HG02884 (cell line): ENCODE measurements at regions not wholly inside any gene's neighbourhood (a gene's known extent, or its start where the extent isn't known, plus 50 kb on each side); places are given as distances from the start of the nearest gene placed in this dataset.
A peak's percentile ranks its signal among the peaks of the same experiment; 100 is the strongest.

Experiments used
- ATAC-seq: cut with Tn5 transposase; IDR thresholded peaks from one replicate; pipeline ENCODE4 v1.9.1; 2021; ENCODE audit warnings: mild to moderate bottlenecking, moderate library complexity; ENCODE audit not compliant: unreplicated experiment

DNA sequence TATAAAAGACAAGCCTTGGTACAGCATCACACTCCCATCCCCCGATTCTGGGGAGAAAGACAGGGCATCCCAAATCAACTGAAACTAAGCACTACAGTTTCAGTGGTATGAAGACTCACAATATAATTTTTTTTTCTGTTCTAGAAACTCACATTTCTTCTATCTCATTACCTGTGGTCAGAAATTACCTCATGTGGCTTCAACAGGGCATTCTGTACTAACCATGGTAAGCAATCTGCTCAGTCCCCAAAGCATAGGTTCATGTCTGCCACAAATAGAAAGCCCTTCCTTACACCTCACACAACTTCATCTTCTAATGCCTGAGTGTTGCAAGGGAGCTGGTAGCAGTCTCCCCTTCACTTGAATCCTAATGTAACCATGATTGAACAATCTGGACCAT, 147.4 kb upstream of the POU2AF2 start:
- ATAC-seq, result no peak

DNA sequence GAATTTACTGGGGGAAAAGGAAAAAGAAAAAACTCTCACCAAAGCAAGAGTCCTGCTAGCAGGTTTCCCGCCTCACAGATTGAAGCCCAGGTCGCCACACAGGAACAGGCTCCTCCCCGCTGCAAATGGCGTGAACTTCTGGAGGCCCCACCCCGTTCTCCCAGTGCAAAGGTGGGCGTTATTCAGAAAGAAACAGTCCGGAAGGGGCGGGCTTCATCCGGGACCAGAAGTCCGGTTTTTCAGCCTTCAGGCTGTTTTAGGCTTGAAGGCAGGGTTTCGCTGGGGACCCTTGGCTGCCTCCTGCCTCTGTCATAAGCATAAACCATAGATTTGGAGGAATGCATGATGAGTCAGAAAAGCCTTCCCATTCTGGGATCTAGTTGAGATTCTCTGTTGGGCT, 148.3 kb upstream of the POU2AF2 start:
- ATAC-seq, result no peak

DNA sequence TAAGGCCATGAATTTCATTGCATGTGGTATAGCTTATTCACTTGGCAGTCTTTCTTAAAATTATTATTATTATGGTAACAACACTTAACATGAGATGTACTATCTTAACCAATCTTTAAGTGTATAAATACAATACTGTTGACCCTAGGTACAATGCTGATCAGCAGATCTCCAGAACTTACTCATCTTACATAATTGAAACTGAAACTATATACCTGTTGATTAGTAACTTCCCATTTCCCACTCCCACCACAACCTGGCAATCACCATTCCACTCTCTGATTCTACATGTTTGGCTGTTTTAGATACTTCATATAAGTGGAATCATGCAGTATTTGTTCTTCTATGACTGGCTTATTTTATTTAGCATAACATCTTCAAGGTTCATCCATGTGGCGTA, 150.2 kb upstream of the POU2AF2 start:
- no peak for ATAC-seq

DNA sequence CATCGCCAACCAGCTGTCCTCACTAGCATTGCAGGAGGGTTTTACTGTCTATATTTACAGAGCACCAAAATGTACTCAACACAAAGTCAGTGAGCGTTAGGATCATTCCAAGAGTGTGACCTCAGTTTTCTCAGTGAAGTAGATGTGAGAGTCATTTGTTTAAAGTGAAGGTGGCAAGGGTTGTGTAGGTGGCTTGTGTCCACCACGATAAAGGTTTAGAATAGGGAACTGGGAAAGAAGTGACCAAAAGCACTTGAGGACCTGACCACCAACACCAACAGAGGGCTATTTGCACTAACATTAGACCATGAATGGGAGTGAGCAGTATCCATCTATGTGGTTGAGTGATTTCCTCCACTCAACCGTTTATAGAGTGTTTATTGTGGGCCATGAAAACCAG, 152.5 kb upstream of the POU2AF2 start:
- peak; percentile 51 for ATAC-seq

DNA sequence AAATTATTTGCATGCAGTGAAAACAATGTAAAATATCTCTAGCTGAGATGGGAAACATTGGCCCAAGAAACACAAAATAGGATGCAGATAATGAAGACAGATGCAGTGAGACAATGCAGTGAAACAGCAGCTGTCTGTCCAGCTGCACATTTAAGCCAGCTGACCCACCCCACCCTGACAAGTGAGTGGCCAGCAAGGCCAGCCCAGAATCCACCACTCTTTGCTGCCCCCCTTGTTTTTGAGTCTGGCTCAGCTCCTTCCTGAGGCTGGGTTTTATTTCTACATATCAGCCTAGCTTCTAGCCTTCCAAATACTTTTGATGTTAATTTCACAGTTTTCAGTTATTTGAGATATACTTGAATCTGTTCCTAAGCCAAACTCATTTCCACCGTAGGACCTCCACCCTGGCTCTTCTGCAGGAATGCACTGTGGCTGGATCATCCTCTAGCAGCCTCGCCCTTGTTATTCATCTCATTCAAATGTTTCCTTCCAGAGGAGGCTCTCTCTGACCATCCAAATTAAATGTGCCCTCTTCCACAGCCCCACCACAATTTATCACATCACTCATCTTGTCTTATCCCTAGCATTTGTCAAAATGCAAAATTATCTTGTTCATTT, 154.1 kb upstream of the POU2AF2 start:
- ATAC-seq, result no peak

DNA sequence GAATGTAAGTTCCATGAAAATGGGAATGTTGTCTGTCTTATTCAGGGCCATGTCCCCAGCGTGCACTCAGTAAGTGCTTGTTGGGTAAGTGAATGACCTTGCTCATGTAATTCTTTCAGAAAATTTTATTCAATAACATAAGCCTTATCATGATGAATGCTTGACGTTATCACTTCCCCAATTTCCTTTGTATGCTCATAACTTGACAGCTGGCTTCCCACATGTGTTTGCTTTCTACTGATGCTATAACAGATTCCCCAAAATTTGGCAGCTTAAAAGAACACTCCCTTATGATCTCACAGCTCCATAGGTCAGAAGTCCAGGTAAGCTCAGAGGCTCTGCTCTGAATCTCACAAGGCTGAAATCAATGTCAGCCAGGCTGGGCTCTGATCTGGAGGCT, 155.8 kb upstream of the POU2AF2 start:
- no peak for ATAC-seq

DNA sequence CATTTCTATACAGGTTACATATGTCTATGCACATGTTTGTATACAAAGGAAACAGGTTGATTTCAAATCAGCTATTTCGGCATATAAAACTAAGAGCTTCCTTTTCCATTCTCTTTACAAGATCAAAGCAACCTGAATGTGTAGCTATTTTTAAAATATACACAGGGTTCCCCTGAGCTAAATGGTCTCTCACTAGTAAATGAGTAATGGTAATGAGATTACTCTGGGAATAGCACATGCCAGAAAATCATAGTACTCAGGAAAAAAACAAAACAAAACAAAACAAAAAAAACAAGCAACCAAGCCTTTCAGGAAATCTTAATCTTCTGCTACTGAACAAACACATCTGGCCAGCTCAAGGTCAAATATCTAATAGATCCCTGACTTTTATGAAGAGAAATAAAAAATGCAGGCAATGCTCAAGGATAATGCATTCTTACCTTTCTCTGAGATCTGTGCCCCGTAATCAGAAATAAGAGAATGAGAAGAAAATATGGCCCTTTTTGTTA, 156.6 kb upstream of the POU2AF2 start:
- no peak for ATAC-seq

DNA sequence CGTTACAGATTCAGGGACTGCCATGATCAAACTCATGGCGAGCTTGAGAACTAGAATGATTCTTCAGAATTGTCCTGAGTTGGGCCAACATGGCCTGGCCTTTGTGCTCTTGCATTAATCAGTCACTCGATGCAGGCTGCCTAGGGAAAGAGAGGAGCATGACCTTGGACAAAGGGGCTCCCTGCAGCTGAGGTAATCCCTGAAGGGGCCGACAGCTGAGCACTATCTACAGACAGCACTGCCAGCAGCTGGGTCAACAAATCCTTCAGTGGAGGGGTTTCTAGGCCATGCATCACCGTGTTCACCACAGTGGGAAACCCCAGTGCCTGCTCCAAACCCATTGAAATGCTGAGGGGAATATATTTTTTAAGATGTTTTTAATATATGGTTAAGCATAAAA, 159.5 kb upstream of the POU2AF2 start:
- ATAC-seq, result no peak

DNA sequence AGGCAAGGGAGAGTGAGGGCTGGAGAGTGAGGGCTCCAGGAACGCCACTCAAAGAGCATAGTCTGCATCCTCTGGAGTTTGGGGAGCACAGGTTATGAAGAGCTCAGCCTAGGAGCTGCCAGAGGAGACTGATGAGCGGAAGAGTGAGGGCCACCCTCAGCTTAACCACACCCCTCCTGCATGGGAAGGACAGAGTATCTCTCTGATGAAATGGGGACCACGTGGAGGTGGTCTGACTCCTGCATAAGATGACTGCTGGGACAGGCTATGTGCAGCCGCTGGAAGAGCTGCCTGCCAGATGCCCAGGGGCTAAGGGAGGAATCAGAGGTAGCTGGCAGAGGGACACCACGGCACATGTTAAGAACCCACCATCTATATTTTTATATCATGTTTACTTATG, 162.9 kb upstream of the POU2AF2 start:
- ATAC-seq, result no peak

DNA sequence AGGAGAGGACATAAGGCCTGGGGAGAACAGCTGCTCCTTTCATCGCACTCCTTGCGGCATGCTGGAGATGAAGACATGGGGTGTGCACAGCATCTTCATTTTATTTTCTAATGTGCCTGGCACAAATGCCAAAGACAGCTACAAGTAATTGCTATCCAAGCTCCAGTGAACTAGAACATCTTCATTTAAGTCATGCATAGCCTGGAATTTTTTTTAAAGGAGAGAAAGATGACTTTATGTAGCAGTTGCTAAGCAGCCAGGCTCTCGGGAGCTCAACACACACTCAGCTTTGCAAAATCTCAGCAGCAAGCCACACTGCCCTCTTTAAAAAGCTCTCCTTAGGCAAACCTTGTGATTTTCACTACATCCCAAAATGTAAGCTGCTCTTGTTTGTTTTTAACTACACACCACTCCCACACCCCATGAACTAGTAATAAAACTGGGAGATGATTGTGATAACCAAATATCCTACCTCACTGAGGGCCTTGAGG, 164.5 kb upstream of the POU2AF2 start:
- no peak for ATAC-seq

DNA sequence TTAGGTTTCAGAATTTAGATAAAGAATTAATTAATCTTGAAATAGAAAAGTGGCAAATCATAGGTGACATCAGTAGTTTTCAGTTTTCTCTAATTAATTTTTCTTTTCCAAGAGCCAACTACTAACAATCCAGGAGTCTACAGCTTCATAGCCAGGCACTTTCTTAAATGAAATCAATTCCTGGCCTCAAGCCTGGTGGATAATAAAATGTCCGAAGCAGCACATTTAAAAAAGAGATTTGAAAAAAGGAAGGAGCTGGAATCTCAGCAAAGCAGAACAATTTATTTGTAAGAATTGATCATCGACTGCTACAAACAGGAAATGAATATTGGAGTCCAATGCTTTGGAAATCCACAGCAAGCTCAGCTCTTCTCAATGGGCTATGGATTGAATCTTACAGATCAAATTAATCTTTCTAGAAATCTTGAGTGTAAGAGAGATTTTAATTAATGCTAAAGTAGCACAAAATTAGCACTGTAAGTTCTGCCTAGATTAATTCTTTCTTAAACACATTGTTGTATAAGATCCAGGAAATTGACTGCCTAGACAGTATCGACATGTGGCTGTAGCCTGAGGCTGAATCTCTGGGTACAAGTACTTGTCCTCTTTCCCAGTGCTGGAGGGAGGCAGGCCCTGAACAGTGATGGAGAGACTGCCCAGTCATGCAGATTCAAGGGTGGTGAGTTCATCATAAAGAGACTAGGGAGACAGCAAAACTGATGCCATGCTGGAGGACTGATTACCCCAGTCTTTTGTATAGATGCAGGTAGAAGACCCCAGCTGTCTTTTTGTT, 167.8 kb upstream of the POU2AF2 start:
- no peak for ATAC-seq

DNA sequence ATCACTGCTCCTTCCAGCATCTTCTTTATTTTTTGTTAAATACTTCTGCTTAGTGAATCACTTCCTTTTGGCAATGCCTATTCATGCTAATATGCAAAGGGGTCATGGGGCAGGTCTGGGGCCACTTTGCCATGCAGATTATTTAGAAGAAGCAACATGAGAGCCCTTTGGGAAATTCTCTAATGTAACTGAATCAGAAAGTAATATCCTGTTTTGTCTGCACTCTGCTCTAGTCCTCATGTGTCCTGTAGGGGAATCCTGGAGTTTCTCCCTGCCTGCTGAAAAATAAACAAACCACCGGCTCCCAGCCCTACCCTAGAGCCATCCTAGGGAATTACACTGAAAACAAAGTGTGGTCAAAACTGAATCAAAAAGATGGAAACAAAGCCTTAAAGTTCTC, 176.5 kb upstream of the POU2AF2 start:
- ATAC-seq, result no peak

DNA sequence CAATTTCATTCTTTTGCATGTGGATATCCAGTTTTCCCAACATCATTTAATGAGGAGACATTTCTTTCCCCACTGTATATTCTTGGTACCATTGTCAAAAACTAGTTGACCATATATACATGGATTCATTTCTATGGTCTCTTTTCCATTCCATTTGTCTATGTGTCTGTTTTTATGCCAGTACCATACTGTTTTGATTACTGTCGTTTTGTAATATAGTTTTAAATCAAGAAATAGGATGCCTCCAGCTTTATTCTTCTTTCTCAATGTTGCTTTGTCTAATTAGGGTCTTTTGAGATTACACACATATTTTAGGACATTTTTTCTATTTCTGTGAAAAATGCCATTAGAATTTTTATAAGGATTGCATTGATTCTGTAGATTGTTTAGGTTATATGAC, 177.5 kb upstream of the POU2AF2 start:
- ATAC-seq, result no peak

DNA sequence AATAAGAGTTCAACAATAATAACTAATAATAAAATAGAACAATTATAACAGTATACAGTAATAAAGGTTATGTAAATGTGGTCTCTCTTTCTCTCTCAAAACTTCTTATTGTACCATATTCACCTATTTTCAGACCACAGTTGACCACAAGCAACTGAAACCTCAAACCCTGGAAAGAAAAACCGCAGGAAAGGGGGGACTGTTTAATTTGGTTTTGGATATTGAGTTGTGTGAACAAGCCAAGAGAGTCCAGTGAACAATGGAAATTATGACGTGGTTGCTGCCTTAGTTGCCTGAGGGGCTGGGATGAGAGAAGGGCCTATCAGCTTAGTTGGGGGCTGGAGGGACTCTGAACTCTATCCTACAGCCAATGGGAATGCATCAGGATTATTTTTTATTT, 178.7 kb upstream of the POU2AF2 start:
- ATAC-seq, result no peak

DNA sequence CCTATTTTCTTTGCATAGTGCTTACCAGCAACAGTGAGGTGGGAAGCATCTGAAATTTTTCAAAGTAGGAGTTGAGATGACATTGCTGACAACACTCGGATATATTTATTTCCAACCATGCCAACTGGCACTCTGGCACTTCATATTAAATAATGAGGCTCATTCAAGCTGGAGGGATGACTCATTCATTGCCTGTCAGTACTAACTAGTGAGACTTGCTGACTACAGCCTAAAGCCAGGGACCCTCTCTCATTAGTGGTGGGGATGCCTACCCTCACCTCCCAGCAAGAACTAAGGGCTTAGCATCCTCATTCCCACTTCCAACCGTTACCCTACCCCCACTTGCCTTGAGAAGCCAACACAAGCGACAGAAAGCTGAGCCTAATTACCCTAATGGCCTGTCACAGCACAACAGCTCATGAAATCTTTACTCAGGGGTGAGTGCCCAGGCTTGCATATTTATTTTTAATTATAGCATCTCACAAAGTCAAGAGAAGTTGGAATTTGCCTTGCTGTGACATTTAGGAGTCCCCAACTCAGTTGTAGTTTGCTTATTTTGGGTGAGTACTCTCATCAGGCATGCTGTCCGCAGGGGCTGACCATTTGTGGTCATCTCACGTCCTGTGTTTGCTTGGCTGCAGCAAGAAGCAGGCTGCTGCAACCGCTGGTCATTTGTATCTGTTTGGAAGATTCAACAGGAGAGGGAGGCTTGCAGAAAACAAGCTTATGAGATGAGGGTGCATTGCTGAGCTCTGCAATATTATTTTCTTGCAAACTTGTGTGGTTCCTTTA, 181.6 kb upstream of the POU2AF2 start:
- ATAC-seq, result no peak

DNA sequence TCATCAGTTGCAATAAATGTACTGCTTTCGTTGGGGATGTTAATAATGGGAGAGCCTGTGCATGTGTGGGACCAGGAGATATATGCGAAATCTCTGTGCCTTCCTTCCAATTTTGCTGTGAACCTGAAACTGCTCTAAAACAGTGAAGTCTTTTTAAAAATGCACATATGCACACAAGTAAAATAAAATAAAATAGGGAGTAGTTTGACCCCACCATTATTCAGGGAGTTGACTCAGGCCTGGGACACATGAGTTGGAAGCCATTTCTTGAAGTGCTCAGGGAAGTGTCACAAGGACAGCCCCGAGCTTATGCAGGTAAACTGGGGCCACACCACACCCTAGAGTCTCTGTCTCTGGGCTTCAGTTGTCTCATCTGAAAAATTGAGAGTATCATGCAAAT, 183.1 kb upstream of the POU2AF2 start:
- no peak for ATAC-seq

DNA sequence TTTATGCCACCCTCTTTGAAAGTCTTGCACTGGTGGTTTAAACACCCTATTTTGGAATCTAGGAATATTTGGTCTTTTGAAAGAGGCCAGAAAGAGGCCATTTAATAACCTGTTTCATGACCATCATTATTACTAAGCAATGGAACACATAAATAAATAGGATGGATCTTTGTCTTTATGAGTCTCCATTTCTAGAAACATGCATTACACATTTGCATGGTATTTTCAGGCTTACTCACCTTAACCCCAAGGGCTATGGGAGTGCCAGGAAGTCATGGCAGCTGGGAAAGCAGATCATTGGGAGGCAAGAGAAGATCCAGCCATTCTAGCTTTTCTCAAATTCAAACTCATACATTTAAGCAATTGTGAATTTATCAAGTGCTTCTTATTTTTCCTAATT, 185.8 kb upstream of the POU2AF2 start:
- no peak for ATAC-seq

DNA sequence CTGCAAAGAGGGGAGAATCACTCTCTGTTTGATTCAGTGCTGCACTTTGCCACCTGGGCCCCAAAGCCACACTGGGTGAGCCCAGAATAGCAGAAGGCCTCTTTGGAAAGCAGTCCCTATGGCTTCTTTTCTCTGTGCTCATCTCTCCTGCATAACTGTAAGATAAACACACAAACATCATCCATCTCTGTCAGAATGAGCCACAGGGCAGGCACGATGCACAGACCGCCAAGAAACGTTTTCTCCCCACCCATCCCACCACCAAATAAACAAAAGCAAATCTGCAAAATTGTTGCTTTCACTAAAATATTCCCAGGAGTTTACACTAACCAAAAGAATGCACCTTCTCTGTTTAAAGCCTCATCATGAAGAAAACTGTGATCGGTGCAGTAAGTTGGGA, 196.4 kb upstream of the POU2AF2 start:
- no peak for ATAC-seq

DNA sequence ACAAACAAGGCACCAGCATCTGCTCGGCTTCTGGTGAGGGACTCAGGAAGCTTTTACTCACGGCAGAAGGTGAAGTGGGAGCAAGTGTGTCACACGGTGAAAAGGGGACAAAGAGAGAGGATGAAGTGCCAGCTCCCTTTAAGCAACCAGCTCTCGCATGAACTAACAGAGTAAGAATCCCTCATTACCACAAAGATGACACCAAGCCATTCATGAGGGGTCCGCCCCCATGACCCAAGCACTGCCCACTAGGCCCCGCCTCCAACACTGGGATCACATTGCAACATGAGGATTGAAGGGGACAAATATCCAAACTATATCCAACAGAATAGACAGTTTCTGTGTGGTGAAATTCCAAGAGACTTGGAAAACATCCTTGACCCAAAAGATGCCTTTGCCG, 198.2 kb upstream of the POU2AF2 start:
- no peak for ATAC-seq

DNA sequence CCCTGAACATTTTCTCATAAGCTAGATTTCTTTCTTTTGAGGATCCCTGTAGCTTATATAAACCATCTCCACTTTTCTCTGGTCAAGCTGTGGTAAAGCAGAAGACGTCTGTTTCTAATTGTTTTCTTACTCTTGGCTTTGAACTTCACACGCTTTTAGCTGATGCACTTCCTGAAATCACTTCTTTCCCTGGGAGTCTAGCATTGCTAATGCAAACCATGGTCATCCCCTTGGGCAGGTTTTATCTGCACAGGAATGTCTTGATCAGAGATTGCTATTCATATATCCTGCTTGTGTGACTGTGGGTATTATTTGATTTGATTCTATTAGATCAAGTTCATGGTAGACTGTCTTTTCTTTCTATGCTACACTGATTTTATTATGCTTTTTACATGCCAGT, 199.2 kb upstream of the POU2AF2 start:
- no peak for ATAC-seq

DNA sequence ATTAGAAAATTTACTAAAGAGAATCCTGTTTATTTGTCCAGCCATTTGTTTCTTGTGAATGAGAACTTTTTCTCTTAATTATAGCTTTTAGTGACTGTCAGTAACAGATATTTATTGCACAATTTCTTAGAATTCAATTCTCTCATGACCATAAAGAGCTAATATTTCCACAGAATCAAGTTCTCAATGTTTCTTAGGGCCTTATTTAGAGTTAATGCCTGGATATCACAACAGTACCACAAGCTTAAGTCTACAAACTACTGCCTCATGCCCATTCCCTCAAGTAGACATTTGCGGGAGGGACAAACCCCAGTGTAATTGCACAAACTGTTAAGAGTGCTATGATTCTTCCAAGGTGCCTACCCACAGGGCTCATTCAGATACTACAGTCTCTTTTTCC, 199.7 kb upstream of the POU2AF2 start:
- no peak for ATAC-seq

DNA sequence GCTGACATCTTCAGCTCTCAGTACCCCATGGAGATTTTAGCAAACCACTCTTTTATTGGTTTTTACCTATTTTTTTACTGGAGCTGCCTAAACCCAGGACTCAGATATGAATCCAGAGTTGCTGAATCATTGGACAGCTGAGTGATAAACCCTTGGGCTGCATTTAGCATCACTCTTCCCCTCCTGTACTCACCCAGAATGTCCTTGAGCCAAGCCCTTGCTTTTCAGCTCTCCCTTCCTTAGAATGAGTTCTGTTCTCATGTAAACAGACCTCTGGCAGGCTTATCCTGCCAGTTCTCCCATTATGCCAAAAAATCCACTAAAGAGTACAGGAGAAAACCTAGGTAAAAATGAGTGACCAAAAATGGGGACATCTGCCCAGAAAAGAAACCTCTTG, 200.1 kb upstream of the POU2AF2 start:
- ATAC-seq, result no peak
